ENCODE measurements at regions not wholly inside any gene's neighbourhood (a gene's known extent, or its start where the extent isn't known, plus 50 kb on each side); places are given as distances from the start of the nearest gene placed in this dataset.

DNA sequence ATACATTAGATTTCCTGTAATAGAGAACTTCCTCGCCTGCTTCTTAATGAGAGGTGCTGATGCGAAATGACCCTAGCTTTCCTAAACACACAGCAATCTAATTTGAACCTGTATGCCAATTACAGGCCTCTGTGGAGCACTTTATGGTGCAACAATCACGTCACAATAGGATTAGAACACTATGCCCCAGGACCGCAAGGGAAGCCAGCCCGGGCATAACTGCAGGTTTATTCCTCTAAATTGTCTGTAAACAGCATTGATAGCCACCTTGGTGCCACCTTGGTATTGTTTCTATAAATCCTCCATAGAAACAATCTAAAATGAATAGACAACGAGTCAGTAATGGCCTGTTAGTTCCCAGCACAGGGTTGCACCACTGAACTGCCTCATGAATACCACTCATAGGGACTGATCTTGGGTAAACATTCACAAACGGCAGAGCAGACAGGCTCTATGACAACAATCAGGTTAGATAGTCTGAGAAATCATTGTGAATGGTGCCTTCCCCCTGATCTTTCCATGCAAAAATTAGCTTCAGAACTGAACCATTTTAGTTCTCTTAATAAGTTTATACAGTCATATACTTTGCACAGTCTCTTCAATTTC lies 182.5 kb upstream of the OBI1 start:
- TF ChIP-seq, protein P1, sequence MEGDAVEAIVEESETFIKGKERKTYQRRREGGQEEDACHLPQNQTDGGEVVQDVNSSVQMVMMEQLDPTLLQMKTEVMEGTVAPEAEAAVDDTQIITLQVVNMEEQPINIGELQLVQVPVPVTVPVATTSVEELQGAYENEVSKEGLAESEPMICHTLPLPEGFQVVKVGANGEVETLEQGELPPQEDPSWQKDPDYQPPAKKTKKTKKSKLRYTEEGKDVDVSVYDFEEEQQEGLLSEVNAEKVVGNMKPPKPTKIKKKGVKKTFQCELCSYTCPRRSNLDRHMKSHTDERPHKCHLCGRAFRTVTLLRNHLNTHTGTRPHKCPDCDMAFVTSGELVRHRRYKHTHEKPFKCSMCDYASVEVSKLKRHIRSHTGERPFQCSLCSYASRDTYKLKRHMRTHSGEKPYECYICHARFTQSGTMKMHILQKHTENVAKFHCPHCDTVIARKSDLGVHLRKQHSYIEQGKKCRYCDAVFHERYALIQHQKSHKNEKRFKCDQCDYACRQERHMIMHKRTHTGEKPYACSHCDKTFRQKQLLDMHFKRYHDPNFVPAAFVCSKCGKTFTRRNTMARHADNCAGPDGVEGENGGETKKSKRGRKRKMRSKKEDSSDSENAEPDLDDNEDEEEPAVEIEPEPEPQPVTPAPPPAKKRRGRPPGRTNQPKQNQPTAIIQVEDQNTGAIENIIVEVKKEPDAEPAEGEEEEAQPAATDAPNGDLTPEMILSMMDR (IDR thresholded peaks at IDR 0.05; ENCODE audit: insufficient read depth, low read length, poor library complexity, severe bottlenecking): no peak
- TF ChIP-seq EZH2phosphoT487 (conservative IDR thresholded peaks at IDR 0.05; ENCODE audit: low read length): no peak
